Muscle of leg (tissue), 3 donors: ENCODE measurements at regions not wholly inside any gene's neighbourhood (a gene's known extent, or its start where the extent isn't known, plus 50 kb on each side); places are given as distances from the start of the nearest gene placed in this dataset.
A peak's percentile ranks its signal among the peaks of the same experiment; 100 is the strongest.

Experiments used
- DNase-seq: peaks from one replicate; pipeline ENCODE4 v3.0.0; 2013
- H3K27ac ChIP-seq: one replicate; pipeline ENCODE4 v1.5.1; 2013; ENCODE audit warnings: mild to moderate bottlenecking, low read length, control low read depth
- H3K27me3 ChIP-seq: one replicate; pipeline ENCODE4 v1.6.1; 2013; ENCODE audit warnings: low read length; ENCODE audit not compliant: control insufficient read depth, insufficient read depth
- H3K36me3 ChIP-seq: one replicate; pipeline ENCODE4 v1.6.1; 2013; ENCODE audit warnings: low read length; ENCODE audit not compliant: control insufficient read depth, insufficient read depth
- H3K4me1 ChIP-seq: one replicate; pipeline ENCODE4 v1.6.1; 2013; ENCODE audit warnings: low read length; ENCODE audit not compliant: control insufficient read depth, insufficient read depth
- H3K4me3 ChIP-seq: one replicate; pipeline ENCODE4 v1.5.1; 2013; ENCODE audit warnings: low read length, control low read depth
- H3K9me3 ChIP-seq: replicated peaks from 2 replicates; pipeline ENCODE4 v1.6.1; 2013; ENCODE audit warnings: low read depth, low read length; ENCODE audit not compliant: control insufficient read depth
- WGBS: methylation state at CpG from one replicate; pipeline ENCODE4 v1.1.5; 2013; ENCODE audit warnings: missing lambda C conversion rate; ENCODE audit not compliant: insufficient coverage; 5-methylcytosine and 5-hydroxymethylcytosine counted together

- Histone ChIP-seq H3K4me1 (peaks cover 8% of the 10 kb centered on the region), H3K27me3 (no peaks in the 10 kb centered on the region), H3K36me3 (no peaks in the 10 kb centered on the region), H3K9me3 (no peaks in the 10 kb centered on the region), H3K4me3 (no peak overlapping the region), H3K27ac (no peak overlapping the region)
- WGBS, result 37% methylated on average over 6 of the region's 8 CpGs
- DNase-seq, result peak; percentile 58
Measured at GRCh38 chr13:90427322-90428272, 919.9 kb upstream of the MIR17HG start.

- Histone ChIP-seq H3K4me1 (peaks cover 8% of the 10 kb centered on the region), H3K9me3 (no peaks in the 10 kb centered on the region), H3K36me3 (no peaks in the 10 kb centered on the region), H3K4me3 (no peak overlapping the region), H3K27ac (no peak overlapping the region), H3K27me3 (no peaks in the 10 kb centered on the region)
- DNase-seq, result no peak
- WGBS, result 98% methylated on average over 4 of the region's 12 CpGs
Measured at GRCh38 chr13:90428522-90429210, 918.8 kb upstream of the MIR17HG start.

- no peak overlapping the region for H3K4me3 ChIP-seq
- no peak for DNase-seq
- H3K27ac ChIP-seq, result no peak overlapping the region
- H3K36me3 ChIP-seq, result no peaks in the 10 kb centered on the region
- H3K27me3 ChIP-seq, result no peaks in the 10 kb centered on the region
- H3K4me1 ChIP-seq, result peaks cover 8% of the 10 kb centered on the region
- WGBS, result no CpG with 5 or more reads among the region's 2 CpGs
- H3K9me3 ChIP-seq, result no peaks in the 10 kb centered on the region
Measured at GRCh38 chr13:90430127-90430526, 917.4 kb upstream of the MIR17HG start.

- H3K4me1 ChIP-seq, result no peaks in the 10 kb centered on the region
Measured at GRCh38 chr13:90436697-90437096, 910.8 kb upstream of the MIR17HG start.

GRCh38 chr13:90438576-90438975 is 908.9 kb upstream of the MIR17HG start:
- no peak overlapping the region for H3K4me3 ChIP-seq
- DNase-seq, result peak; percentile 43
- H3K9me3 ChIP-seq, result no peaks in the 10 kb centered on the region
- H3K27ac ChIP-seq, result no peak overlapping the region
- H3K36me3 ChIP-seq, result no peaks in the 10 kb centered on the region
- WGBS, result no CpG with 5 or more reads among the region's 3 CpGs
- H3K4me1 ChIP-seq, result no peaks in the 10 kb centered on the region
- no peaks in the 10 kb centered on the region for H3K27me3 ChIP-seq

More at GRCh38 chr13:90436697-90437096, 910.8 kb upstream of the MIR17HG start:
- no CpG with 5 or more reads among the region's 4 CpGs for WGBS
- Histone ChIP-seq H3K36me3 (no peaks in the 10 kb centered on the region), H3K9me3 (no peaks in the 10 kb centered on the region), H3K27ac (no peak overlapping the region), H3K4me3 (no peak overlapping the region), H3K27me3 (no peaks in the 10 kb centered on the region)
- DNase-seq, result no peak

- H3K4me1 ChIP-seq, result peaks cover 3% of the 10 kb centered on the region
- no peak for DNase-seq
- no peaks in the 10 kb centered on the region for H3K27me3 ChIP-seq
- H3K4me3 ChIP-seq, result no peak overlapping the region
- H3K27ac ChIP-seq, result no peak overlapping the region
- H3K36me3 ChIP-seq, result no peaks in the 10 kb centered on the region
- H3K9me3 ChIP-seq, result no peaks in the 10 kb centered on the region
- WGBS, result no CpG with 5 or more reads among the region's 3 CpGs
Measured at GRCh38 chr13:90443268-90443667, 904.2 kb upstream of the MIR17HG start.

GRCh38 chr13:90444232-90444631 is 903.3 kb upstream of the MIR17HG start:
- no peak overlapping the region for H3K27ac ChIP-seq
- H3K36me3 ChIP-seq, result no peaks in the 10 kb centered on the region
- no peaks in the 10 kb centered on the region for H3K27me3 ChIP-seq
- H3K9me3 ChIP-seq, result no peaks in the 10 kb centered on the region
- H3K4me3 ChIP-seq, result no peak overlapping the region
- WGBS, result 63% methylated on average over 1 of the region's 1 CpG
- peaks cover 3% of the 10 kb centered on the region for H3K4me1 ChIP-seq
- no peak for DNase-seq

GRCh38 chr13:90445179-90445578 is 902.3 kb upstream of the MIR17HG start:
- Histone ChIP-seq H3K4me3 (no peak overlapping the region), H3K9me3 (no peaks in the 10 kb centered on the region), H3K4me1 (peaks cover 3% of the 10 kb centered on the region), H3K27me3 (no peaks in the 10 kb centered on the region), H3K36me3 (no peaks in the 10 kb centered on the region), H3K27ac (no peak overlapping the region)
- peak; percentile 68 for DNase-seq
- no CpG with 5 or more reads among the region's 2 CpGs for WGBS

GRCh38 chr13:90447034-90447733 is 900.3 kb upstream of the MIR17HG start:
- H3K4me3 ChIP-seq, result no peak overlapping the region
- no peaks in the 10 kb centered on the region for H3K27me3 ChIP-seq
- peaks cover 3% of the 10 kb centered on the region for H3K4me1 ChIP-seq
- no CpG with 5 or more reads among the region's 2 CpGs for WGBS
- DNase-seq, result no peak
- no peaks in the 10 kb centered on the region for H3K36me3 ChIP-seq
- H3K27ac ChIP-seq, result no peak overlapping the region
- no peaks in the 10 kb centered on the region for H3K9me3 ChIP-seq

- Histone ChIP-seq H3K27me3 (no peaks in the 10 kb centered on the region), H3K36me3 (no peaks in the 10 kb centered on the region), H3K4me3 (no peak overlapping the region), H3K27ac (no peak overlapping the region), H3K4me1 (peaks cover 3% of the 10 kb centered on the region), H3K9me3 (no peaks in the 10 kb centered on the region)
- no peak for DNase-seq
Measured at GRCh38 chr13:90447734-90448101, 899.8 kb upstream of the MIR17HG start.
